GM08714 (cell line): ENCODE measurements at regions not wholly inside any gene's neighbourhood (a gene's known extent, or its start where the extent isn't known, plus 50 kb on each side); places are given as distances from the start of the nearest gene placed in this dataset.

Experiments used
- H3K4me3 ChIP-seq: fragments of 200-500 bp; sonication (Bioruptor generic); 2 replicates; pipeline ENCODE4 v1.5.1; 2014; ENCODE audit warnings: mild to moderate bottlenecking, low read length, inconsistent platforms
- ZNF274 ChIP-seq: IDR thresholded peaks from 2 replicates; pipeline ENCODE4 v1.6.1; 2012; ENCODE audit warnings: mild to moderate bottlenecking, low read depth, low read length

- TF ChIP-seq ZNF274, result no peak
These were observed 75.2 kb downstream of the TNFAIP2 start for GRCh38 chr14:103198131-103199105.

DNA sequence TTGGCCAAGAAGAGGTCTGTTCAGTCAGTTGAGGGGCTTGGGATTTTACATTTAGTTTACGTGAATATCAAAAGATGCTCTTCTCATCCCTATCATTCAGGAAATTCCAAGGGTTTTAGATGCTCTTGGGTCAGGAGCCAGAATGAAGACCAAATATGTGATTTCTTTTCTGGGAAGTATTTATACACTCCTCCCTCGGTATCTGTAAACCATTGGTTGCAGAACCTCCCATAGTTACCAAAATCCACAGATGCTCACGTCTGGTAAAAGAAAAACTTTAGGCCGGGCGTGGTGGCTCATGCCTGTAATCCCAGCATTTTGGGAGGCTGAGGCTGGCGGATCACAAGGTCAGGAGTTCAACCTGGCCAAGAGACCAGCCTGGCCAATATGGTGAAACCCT lies 75.9 kb downstream of the TNFAIP2 start:
- H3K4me3 ChIP-seq, result no peak overlapping the region
- TF ChIP-seq ZNF274, result no peak

More at GRCh38 chr14:103198131-103199105, 75.2 kb downstream of the TNFAIP2 start:
- H3K4me3 ChIP-seq, result no peak overlapping the region

DNA sequence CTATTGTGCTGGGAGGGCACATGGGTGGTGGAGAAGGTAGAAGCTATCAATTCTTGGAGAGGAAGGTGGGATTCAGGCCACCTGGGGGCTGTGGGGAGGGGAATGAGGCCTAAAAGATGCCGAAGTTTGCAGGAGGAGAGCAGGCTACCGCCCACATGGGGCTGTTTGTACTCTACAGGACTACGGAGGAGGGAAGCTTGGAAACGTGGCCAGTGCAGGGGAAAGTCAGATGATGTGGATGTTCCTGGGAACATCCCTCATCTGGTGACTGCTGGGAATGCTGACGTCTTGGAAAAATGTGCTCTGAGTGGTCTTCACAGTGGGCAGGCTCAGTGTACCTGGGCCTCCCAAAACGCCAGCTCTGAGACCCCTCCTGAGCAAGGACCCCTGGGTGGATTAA lies 78.5 kb downstream of the TNFAIP2 start:
- H3K4me3 ChIP-seq, result no peak overlapping the region
- no peak for TF ChIP-seq ZNF274

GRCh38 chr14:103204852-103205540 lies 81.7 kb downstream of the TNFAIP2 start:
- TF ChIP-seq ZNF274, result no peak
- H3K4me3 ChIP-seq, result no peak overlapping the region

GRCh38 chr14:103205541-103205906 lies 82.3 kb downstream of the TNFAIP2 start:
- no peak for TF ChIP-seq ZNF274
- no peak overlapping the region for H3K4me3 ChIP-seq

- H3K4me3 ChIP-seq, result no peak overlapping the region
- no peak for TF ChIP-seq ZNF274
These were observed 82.8 kb downstream of the TNFAIP2 start for GRCh38 chr14:103206023-103206481.

DNA sequence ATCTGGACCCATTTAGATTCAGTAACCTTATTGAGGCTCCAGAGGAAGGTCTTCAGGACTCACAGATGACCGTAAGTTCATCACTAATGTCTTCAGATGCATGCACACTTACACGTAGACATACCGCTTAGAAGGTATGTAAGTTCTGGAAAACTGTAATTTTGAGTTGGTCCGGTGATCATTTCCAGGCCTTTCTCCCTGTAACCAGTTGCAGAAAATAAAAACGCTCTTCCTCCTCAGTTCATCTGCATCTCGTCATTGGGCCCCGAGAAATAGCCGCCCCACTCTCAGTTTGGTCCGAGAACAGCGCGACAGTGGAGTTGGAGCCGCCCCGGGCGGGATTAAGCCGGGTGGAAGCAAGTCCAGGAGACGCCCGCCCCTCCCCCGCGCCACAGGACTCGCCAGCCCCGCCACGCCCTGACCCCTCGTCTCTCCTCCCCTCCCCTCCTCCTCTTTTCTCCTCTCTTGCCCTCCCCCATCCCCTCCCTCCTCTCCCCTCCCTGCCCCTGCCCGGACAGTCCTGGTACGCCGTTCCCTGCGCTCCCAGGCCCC lies 83.7 kb downstream of the TNFAIP2 start:
- H3K4me3 ChIP-seq, result no peak overlapping the region
- no peak for TF ChIP-seq ZNF274

- TF ChIP-seq ZNF274, result no peak
- H3K4me3 ChIP-seq, result no peak overlapping the region
These were observed 84.3 kb downstream of the TNFAIP2 start for GRCh38 chr14:103207388-103208072.

GRCh38 chr14:103209054-103209453 lies 85.8 kb downstream of the TNFAIP2 start:
- H3K4me3 ChIP-seq, result no peak overlapping the region
- no peak for TF ChIP-seq ZNF274

DNA sequence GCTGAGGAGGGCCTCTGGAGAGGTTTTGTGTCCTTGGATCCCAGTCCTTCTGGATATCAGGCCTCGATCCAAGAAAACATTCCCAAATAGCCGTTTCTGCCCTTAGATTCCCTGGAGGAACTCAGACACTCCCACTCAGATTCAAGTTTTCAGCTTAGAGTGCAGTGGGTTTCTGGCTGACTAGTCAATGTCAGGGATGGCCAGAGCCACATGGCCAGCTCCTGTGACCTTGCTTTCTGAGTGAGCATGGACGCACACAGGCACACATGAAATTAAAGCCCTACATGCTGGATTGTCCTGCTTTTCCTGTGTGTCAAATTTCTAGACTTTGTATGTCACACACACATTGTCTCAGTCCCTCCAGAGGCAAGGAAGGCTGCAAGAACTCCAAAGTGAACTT lies 86.2 kb downstream of the TNFAIP2 start:
- no peak for TF ChIP-seq ZNF274
- no peak overlapping the region for H3K4me3 ChIP-seq

- H3K4me3 ChIP-seq, result no peak overlapping the region
- TF ChIP-seq ZNF274, result no peak
These were observed 90.1 kb downstream of the TNFAIP2 start for GRCh38 chr14:103213331-103213730.

DNA sequence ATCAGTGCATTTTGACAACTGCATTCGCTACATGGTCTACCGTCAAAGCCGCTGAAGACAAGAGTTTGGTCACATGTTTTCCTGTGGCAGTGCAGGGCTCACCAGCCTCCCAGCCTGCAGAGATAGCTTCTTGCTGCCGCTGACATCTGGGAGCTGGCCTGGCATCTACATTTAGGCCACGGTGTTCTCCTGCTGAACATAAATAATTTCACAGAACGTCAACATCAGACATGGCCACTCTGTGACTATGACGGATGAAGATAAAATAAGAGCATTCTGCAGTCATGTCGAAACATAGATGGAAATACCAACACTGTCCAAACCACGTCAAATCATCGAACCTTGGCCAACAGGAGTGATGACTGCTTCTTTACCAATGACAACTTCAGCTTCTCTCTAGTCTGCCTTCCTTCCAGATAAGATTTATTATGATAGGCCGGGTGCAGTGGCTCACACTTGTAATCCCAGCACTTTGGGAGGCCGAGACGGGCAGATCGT lies 91.2 kb downstream of the TNFAIP2 start:
- TF ChIP-seq ZNF274, result no peak
- H3K4me3 ChIP-seq, result no peak overlapping the region

DNA sequence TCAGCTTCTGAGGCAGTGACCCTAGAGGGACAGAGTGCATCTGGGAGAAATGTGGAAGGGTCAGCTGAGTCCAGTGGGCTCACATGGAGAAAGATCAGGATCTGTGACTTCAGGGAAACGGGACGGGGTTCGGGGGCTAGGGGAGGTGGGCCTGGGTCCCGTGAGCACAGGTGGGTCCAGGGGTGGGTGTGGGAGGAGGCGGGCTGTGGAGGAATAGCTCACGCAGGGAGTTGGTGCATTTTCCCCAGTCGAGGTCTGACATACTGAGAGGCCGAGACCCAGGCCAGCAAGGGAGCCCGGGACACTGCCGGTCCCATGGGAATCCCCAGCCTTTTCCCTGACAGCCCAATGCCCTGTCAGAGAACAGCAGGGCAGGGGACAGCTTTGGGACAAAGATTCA lies 93.1 kb downstream of the TNFAIP2 start:
- no peak for TF ChIP-seq ZNF274

GRCh38 chr14:103216857-103217256 lies 93.6 kb downstream of the TNFAIP2 start:
- no peak overlapping the region for H3K4me3 ChIP-seq
- no peak for TF ChIP-seq ZNF274

More for the DNA sequence above, 93.1 kb downstream of the TNFAIP2 start:
- H3K4me3 ChIP-seq, result no peak overlapping the region

DNA sequence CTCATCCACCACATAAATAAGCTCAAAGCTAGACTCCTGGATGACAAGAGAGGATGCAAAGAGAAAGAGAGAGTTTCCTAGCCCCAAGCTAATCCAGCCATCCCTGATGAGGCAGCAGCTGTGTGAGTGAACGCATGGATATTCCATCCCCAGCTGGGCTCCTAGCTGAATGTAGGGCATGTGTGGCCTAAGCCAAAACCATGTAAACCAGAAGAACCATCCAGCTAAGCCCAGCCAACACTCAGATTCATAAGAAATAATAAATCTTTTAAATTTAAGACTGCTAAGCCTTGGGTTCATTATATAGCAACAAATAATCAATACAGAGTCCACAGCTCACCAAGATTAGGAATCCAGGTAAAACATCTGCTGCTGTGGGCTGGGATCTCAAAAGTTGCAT lies 94.3 kb downstream of the TNFAIP2 start:
- no peak overlapping the region for H3K4me3 ChIP-seq
- TF ChIP-seq ZNF274, result no peak
